ENCODE measurements at regions not wholly inside any gene's neighbourhood (a gene's known extent, or its start where the extent isn't known, plus 50 kb on each side); places are given as distances from the start of the nearest gene placed in this dataset.

DNA sequence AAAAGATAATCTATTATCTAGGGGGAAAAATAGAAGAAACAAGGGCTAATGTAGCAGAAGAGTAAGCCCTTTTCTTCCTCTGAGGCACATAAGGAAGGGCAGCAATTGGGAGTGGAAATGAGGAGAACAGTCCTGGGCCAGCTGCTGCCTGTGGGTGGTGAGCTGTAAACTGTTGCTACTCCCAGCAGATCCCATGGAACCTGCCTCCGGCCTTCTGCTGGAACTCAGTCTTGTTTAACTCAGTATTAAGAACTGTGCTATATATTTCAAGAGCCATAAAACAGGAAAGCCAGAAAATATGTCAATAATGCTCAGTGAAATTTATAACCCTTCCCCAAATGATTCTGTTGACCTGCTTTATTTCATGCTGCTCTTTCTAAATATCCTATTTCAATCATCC, 464.2 kb downstream of the COL12A1 start:
- no peak for TF ChIP-seq POLR2A (IDR thresholded peaks at IDR 0.05)
- TF ChIP-seq, protein P1, sequence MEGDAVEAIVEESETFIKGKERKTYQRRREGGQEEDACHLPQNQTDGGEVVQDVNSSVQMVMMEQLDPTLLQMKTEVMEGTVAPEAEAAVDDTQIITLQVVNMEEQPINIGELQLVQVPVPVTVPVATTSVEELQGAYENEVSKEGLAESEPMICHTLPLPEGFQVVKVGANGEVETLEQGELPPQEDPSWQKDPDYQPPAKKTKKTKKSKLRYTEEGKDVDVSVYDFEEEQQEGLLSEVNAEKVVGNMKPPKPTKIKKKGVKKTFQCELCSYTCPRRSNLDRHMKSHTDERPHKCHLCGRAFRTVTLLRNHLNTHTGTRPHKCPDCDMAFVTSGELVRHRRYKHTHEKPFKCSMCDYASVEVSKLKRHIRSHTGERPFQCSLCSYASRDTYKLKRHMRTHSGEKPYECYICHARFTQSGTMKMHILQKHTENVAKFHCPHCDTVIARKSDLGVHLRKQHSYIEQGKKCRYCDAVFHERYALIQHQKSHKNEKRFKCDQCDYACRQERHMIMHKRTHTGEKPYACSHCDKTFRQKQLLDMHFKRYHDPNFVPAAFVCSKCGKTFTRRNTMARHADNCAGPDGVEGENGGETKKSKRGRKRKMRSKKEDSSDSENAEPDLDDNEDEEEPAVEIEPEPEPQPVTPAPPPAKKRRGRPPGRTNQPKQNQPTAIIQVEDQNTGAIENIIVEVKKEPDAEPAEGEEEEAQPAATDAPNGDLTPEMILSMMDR (IDR thresholded peaks at IDR 0.05 in 8 of 11, conservative IDR thresholded peaks at IDR 0.05 in 3 of 11): no peak
- TF ChIP-seq POLR2AphosphoS5 (IDR thresholded peaks at IDR 0.05): no peak
